BLaER1 (cell line): ENCODE measurements at regions not wholly inside any gene's neighbourhood (a gene's known extent, or its start where the extent isn't known, plus 50 kb on each side); places are given as distances from the start of the nearest gene placed in this dataset.
"Not testable (repeated sequence)": the region's sequence is repeated elsewhere in the genome, so short reads cannot be mapped to it uniquely, and the experiment has no call there.

Experiments
- H3K27ac ChIP-seq: shearing (Covaris generic); formaldehyde crosslinking; 2 replicates; pipeline ENCODE4 v1.8.1; 2022
- H3K27me3 ChIP-seq: shearing (Covaris generic); formaldehyde crosslinking; 2 replicates; pipeline ENCODE4 v1.8.1; 2022
- H3K36me3 ChIP-seq: shearing (Covaris generic); formaldehyde crosslinking; 2 replicates; pipeline ENCODE4 v1.8.1; 2022
- H3K4me1 ChIP-seq: shearing (Covaris generic); formaldehyde crosslinking; 2 replicates; pipeline ENCODE4 v1.8.1; 2022
- H3K4me2 ChIP-seq: shearing (Covaris generic); formaldehyde crosslinking; 2 replicates; pipeline ENCODE4 v1.8.1; 2022
- H3K4me3 ChIP-seq: shearing (Covaris generic); formaldehyde crosslinking; 2 replicates; pipeline ENCODE4 v1.8.1; 2022
- H3K9ac ChIP-seq: shearing (Covaris generic); formaldehyde crosslinking; 2 replicates; pipeline ENCODE4 v1.8.1; 2022
- H3K9me3 ChIP-seq: shearing (Covaris generic); formaldehyde crosslinking; 2 replicates; pipeline ENCODE4 v1.8.1; 2022
- H4K20me1 ChIP-seq: shearing (Covaris generic); formaldehyde crosslinking; 2 replicates; pipeline ENCODE4 v1.8.1; 2022
- Cebpa-rat ChIP-seq: shearing (Covaris generic); IDR thresholded peaks from 2 replicates; pipeline ENCODE4 v1.8.1; 2022

GRCh38 chr2:9720352-9721093, 89.7 kb upstream of the YWHAQ start:
- no peaks in the 10 kb centered on the region for H3K27me3 ChIP-seq
- no peak for TF ChIP-seq Cebpa-rat
- no peaks in the 10 kb centered on the region for H3K36me3 ChIP-seq
- no peaks in the 10 kb centered on the region; the same call in 1 of the 2 replicates for H3K9me3 ChIP-seq
- H3K27ac ChIP-seq = peak overlapping the region; percentile 31; the same call in 1 of the 2 replicates
- peak overlapping the region; percentile 77 for H3K4me2 ChIP-seq
- H3K9ac ChIP-seq = no peak overlapping the region
- peaks cover 68% of the 10 kb centered on the region for H3K4me1 ChIP-seq
- no peak overlapping the region for H3K4me3 ChIP-seq
- H4K20me1 ChIP-seq = no peaks in the 10 kb centered on the region

- Histone ChIP-seq H3K9me3 (no peaks in the 10 kb centered on the region; the same call in 1 of the 2 replicates), H3K4me1 (peaks cover 59% of the 10 kb centered on the region), H3K4me2 (peak overlapping the region; percentile 77), H4K20me1 (no peaks in the 10 kb centered on the region), H3K9ac (peak overlapping the region; percentile 9; the same call in 1 of the 2 replicates), H3K27me3 (no peaks in the 10 kb centered on the region), H3K27ac (peak overlapping the region; percentile 27), H3K36me3 (no peaks in the 10 kb centered on the region), H3K4me3 (no peak overlapping the region)
- TF ChIP-seq Cebpa-rat = no peak
Measured at GRCh38 chr2:9721344-9721743, 90.5 kb upstream of the YWHAQ start.

DNA sequence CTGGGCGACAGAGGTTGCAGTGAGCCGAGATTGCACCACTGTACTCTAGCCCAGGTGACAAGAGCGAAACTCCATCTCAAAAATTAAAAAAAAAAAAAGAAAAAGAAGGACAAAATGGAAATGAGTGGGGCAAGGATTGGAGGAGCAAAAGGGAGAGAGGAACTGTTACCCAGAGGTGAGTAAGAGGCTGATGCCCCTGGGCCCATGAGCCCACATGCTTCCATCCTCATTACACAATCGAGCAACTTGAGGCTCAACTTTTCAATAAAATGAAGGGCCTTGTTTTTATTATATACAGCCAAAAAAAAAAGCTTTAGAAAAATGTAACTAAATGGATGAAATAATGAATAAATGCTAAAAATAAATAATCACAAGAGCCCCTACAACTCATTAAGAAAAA, 91.7 kb upstream of the YWHAQ start:
- no peak overlapping the region for H3K9ac ChIP-seq
- peaks cover 49% of the 10 kb centered on the region for H3K4me1 ChIP-seq
- no peak for TF ChIP-seq Cebpa-rat
- no peaks in the 10 kb centered on the region for H3K27me3 ChIP-seq
- no peaks in the 10 kb centered on the region; the same call in 1 of the 2 replicates for H3K9me3 ChIP-seq
- H4K20me1 ChIP-seq = no peaks in the 10 kb centered on the region
- H3K36me3 ChIP-seq = no peaks in the 10 kb centered on the region
- H3K4me2 ChIP-seq = no peak overlapping the region
- H3K4me3 ChIP-seq = no peak overlapping the region
- H3K27ac ChIP-seq = no peak overlapping the region

DNA sequence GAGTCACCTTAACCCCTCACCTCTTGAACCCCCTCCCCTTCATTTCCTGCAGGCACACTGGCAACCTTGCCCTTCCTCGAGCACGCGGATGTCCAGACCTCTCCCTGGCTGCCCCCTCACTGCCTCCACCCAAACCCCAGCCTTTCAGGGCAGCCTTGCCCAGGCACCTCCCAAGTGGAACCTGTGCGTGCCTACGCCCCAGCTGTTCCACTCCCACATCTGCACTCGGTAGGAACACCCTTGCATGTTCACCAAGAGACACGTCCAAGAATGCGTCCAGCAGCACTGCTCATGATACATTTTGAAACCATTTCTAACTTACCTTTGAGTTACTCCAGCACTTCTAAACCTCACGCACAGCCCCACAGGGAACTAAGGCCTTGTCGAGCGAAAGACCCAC, 93.8 kb upstream of the YWHAQ start:
- no peaks in the 10 kb centered on the region for H3K27me3 ChIP-seq
- no peak overlapping the region for H3K9ac ChIP-seq
- no peaks in the 10 kb centered on the region for H3K36me3 ChIP-seq
- TF ChIP-seq Cebpa-rat = no peak
- H4K20me1 ChIP-seq = no peaks in the 10 kb centered on the region
- no peak overlapping the region for H3K4me2 ChIP-seq
- H3K4me3 ChIP-seq = no peak overlapping the region
- H3K4me1 ChIP-seq = peaks cover 31% of the 10 kb centered on the region
- no peaks in the 10 kb centered on the region for H3K9me3 ChIP-seq
- no peak overlapping the region for H3K27ac ChIP-seq

DNA sequence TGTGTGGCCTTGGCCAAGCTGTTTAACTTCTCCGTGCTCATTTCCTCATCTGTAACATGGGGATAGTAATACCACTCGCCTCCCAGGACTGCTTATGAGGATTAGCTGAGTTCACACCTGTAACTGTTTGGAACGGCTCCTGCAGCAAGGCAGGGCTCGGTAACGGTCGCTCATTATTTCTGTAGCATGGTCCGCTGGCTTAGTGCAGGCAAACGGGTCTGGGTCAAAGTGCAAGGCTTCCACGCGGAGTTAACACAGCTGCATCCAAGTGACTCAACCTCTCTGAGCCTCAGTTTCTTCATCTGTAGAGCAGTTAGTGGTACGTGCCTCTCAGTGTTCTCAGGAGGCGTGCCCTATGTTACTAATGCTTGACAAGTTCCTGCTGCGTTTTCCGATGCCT, 94.3 kb upstream of the YWHAQ start:
- Histone ChIP-seq H3K4me1 (peaks cover 30% of the 10 kb centered on the region), H3K27me3 (no peaks in the 10 kb centered on the region), H3K27ac (no peak overlapping the region), H3K36me3 (no peaks in the 10 kb centered on the region), H3K9me3 (no peaks in the 10 kb centered on the region), H3K4me3 (no peak overlapping the region), H3K4me2 (no peak overlapping the region), H3K9ac (no peak overlapping the region), H4K20me1 (no peaks in the 10 kb centered on the region)
- TF ChIP-seq Cebpa-rat = no peak

GRCh38 chr2:9726016-9726415, 95.2 kb upstream of the YWHAQ start:
- H3K9me3 ChIP-seq, H3K27me3 ChIP-seq, H4K20me1 ChIP-seq, H3K36me3 ChIP-seq, H3K27ac ChIP-seq, H3K4me2 ChIP-seq, H3K4me3 ChIP-seq, H3K9ac ChIP-seq: not testable (repeated sequence)
- peaks cover 21% of the 10 kb centered on the region for H3K4me1 ChIP-seq

GRCh38 chr2:9730523-9730922, 99.7 kb upstream of the YWHAQ start:
- H3K4me3 ChIP-seq, H3K4me1 ChIP-seq, H3K27me3 ChIP-seq, H4K20me1 ChIP-seq, H3K9me3 ChIP-seq, H3K4me2 ChIP-seq, H3K36me3 ChIP-seq, H3K27ac ChIP-seq, H3K9ac ChIP-seq: not testable (repeated sequence)

GRCh38 chr2:9732824-9733223, 102.0 kb upstream of the YWHAQ start:
- peaks cover 7% of the 10 kb centered on the region; the same call in 1 of the 2 replicates for H3K4me1 ChIP-seq
- no peak overlapping the region for H3K27ac ChIP-seq
- H3K27me3 ChIP-seq = no peaks in the 10 kb centered on the region
- H3K36me3 ChIP-seq = no peaks in the 10 kb centered on the region
- no peak overlapping the region for H3K9ac ChIP-seq
- no peak overlapping the region for H3K4me2 ChIP-seq
- H4K20me1 ChIP-seq = no peaks in the 10 kb centered on the region
- no peak for TF ChIP-seq Cebpa-rat
- no peak overlapping the region for H3K4me3 ChIP-seq
- peaks cover 10% of the 10 kb centered on the region for H3K9me3 ChIP-seq

GRCh38 chr2:9734308-9734707, 103.5 kb upstream of the YWHAQ start:
- no peak for TF ChIP-seq Cebpa-rat
- Histone ChIP-seq H3K4me3 (no peak overlapping the region), H3K4me2 (no peak overlapping the region), H3K27ac (no peak overlapping the region), H3K9me3 (peaks cover 10% of the 10 kb centered on the region), H3K4me1 (peaks cover 19% of the 10 kb centered on the region), H4K20me1 (no peaks in the 10 kb centered on the region), H3K9ac (no peak overlapping the region), H3K36me3 (no peaks in the 10 kb centered on the region), H3K27me3 (no peaks in the 10 kb centered on the region)

GRCh38 chr2:9735335-9735734, 104.5 kb upstream of the YWHAQ start:
- Histone ChIP-seq H3K27me3 (no peaks in the 10 kb centered on the region), H3K27ac (no peak overlapping the region), H3K9ac (no peak overlapping the region), H3K4me3 (no peak overlapping the region), H3K4me2 (no peak overlapping the region), H3K4me1 (peaks cover 17% of the 10 kb centered on the region), H4K20me1 (no peaks in the 10 kb centered on the region), H3K36me3 (no peaks in the 10 kb centered on the region), H3K9me3 (peaks cover 10% of the 10 kb centered on the region)
- no peak for TF ChIP-seq Cebpa-rat

GRCh38 chr2:9736021-9736420, 105.2 kb upstream of the YWHAQ start:
- Histone ChIP-seq H3K36me3 (no peaks in the 10 kb centered on the region), H3K4me1 (peaks cover 17% of the 10 kb centered on the region), H3K4me3 (no peak overlapping the region), H3K4me2 (no peak overlapping the region), H3K27me3 (no peaks in the 10 kb centered on the region), H4K20me1 (no peaks in the 10 kb centered on the region), H3K27ac (no peak overlapping the region), H3K9ac (no peak overlapping the region), H3K9me3 (peaks cover 10% of the 10 kb centered on the region)
- TF ChIP-seq Cebpa-rat = no peak
